Astrocyte (in vitro differentiated cells and primary cell): ENCODE measurements at regions not wholly inside any gene's neighbourhood (a gene's known extent, or its start where the extent isn't known, plus 50 kb on each side); places are given as distances from the start of the nearest gene placed in this dataset.
A peak's percentile ranks its signal among the peaks of the same experiment; 100 is the strongest.

ENCODE experiments used
- DNase-seq: peaks from one replicate; pipeline ENCODE4 v3.0.0-alpha.2; 2010; ENCODE audit warnings: low read depth
- FAIRE-seq: peaks from 2 replicates; lab custom pipeline; 2011; peaks lifted over from hg19 to GRCh38; lab: Jason Lieb, UNC
- H2AFZ ChIP-seq: 2 replicates; pipeline ENCODE4 v1.6.0; 2012; ENCODE audit warnings: low read depth, low read length, inconsistent platforms
- H3K27ac ChIP-seq: 2 replicates; pipeline ENCODE4 v1.5.1; 2011; ENCODE audit warnings: low read depth, low read length, inconsistent platforms
- H3K27me3 ChIP-seq: 2 replicates; pipeline ENCODE4 v1.6.0; 2011; ENCODE audit warnings: low read length, inconsistent platforms; ENCODE audit not compliant: insufficient read depth
- H3K36me3 ChIP-seq: 2 replicates; pipeline ENCODE4 v1.5.1; 2011; ENCODE audit warnings: low read length, inconsistent platforms; ENCODE audit not compliant: insufficient read depth
- H3K4me1 ChIP-seq: 2 replicates; pipeline ENCODE4 v1.5.1; 2011; ENCODE audit warnings: low read length, inconsistent platforms; ENCODE audit not compliant: insufficient read depth
- H3K4me2 ChIP-seq: 2 replicates; pipeline ENCODE4 v1.6.0; 2012; ENCODE audit warnings: low read length, inconsistent platforms
- H3K4me3 ChIP-seq: 2 replicates; pipeline ENCODE4 v1.5.1; 2011; ENCODE audit warnings: low read depth, mild to moderate bottlenecking, low read length, inconsistent platforms; ENCODE audit not compliant: insufficient read depth
- H3K79me2 ChIP-seq: 2 replicates; pipeline ENCODE4 v1.6.0; 2012; ENCODE audit warnings: mild to moderate bottlenecking, low read length, inconsistent platforms; ENCODE audit not compliant: insufficient read depth
- H3K9ac ChIP-seq: 2 replicates; pipeline ENCODE4 v1.6.0; 2012; ENCODE audit warnings: mild to moderate bottlenecking, low read length, inconsistent platforms
- H3K9me3 ChIP-seq: 2 replicates; pipeline ENCODE4 v1.5.1; 2012; ENCODE audit warnings: low read depth, mild to moderate bottlenecking, low read length, inconsistent platforms; ENCODE audit not compliant: insufficient read depth
- H4K20me1 ChIP-seq: 2 replicates; pipeline ENCODE4 v1.6.0; 2012; ENCODE audit warnings: low read length, inconsistent platforms; ENCODE audit not compliant: insufficient read depth
- H3K27ac Mint-ChIP-seq: one replicate; pipeline ENCODE4 v1.8.0; 2021; ENCODE audit warnings: mild to moderate bottlenecking, mixed read lengths; ENCODE audit not compliant: unreplicated experiment
- H3K27me3 Mint-ChIP-seq: one replicate; pipeline ENCODE4 v1.8.0; 2021; ENCODE audit warnings: low read depth, mixed read lengths; ENCODE audit not compliant: unreplicated experiment
- H3K36me3 Mint-ChIP-seq: one replicate; pipeline ENCODE4 v1.8.0; 2021; ENCODE audit warnings: low read depth, mixed read lengths; ENCODE audit not compliant: unreplicated experiment
- H3K4me1 Mint-ChIP-seq: one replicate; pipeline ENCODE4 v1.8.0; 2021; ENCODE audit warnings: low read depth, mixed read lengths; ENCODE audit not compliant: unreplicated experiment
- H3K4me3 Mint-ChIP-seq: one replicate; pipeline ENCODE4 v1.8.0; 2021; ENCODE audit warnings: mild to moderate bottlenecking, moderate library complexity, mixed read lengths; ENCODE audit not compliant: unreplicated experiment
- H3K9me3 Mint-ChIP-seq: one replicate; pipeline ENCODE4 v1.8.0; 2021; ENCODE audit warnings: mild to moderate bottlenecking, mixed read lengths; ENCODE audit not compliant: unreplicated experiment
- CTCF ChIP-seq: IDR thresholded peaks from 2 replicates; pipeline ENCODE4 v1.5.1; 2011; ENCODE audit warnings: low read depth, mild to moderate bottlenecking, inconsistent platforms, low read length, moderate library complexity; ENCODE audit not compliant: insufficient read depth
- EZH2 ChIP-seq: IDR thresholded peaks from 2 replicates; pipeline ENCODE4 v1.6.1; 2012; ENCODE audit warnings: mild to moderate bottlenecking, low read length, inconsistent platforms; ENCODE audit not compliant: insufficient read depth

GRCh38 chr16:64417711-64418227 is 704.1 kb downstream of the CDH11 start:
- peaks cover 34% of the 10 kb centered on the region for H3K4me1 Mint-ChIP-seq
- Histone ChIP-seq H3K79me2 (no peaks in the 10 kb centered on the region), H3K9me3 (no peaks in the 10 kb centered on the region), H4K20me1 (no peaks in the 10 kb centered on the region), H3K27me3 (no peaks in the 10 kb centered on the region), H3K4me2 (peak overlapping the region; percentile 27), H3K4me1 (peaks cover 14% of the 10 kb centered on the region), H3K36me3 (no peaks in the 10 kb centered on the region), H3K4me3 (no peak overlapping the region), H2AFZ (peak overlapping the region; percentile 23), H3K27ac (peak overlapping the region; percentile 11), H3K9ac (no peak overlapping the region)
- peak overlapping the region; percentile 68 for H3K27ac Mint-ChIP-seq
- H3K36me3 Mint-ChIP-seq = no peaks in the 10 kb centered on the region
- peak; percentile 78 for FAIRE-seq
- no peak for TF ChIP-seq EZH2
- no peak for TF ChIP-seq CTCF
- no peak overlapping the region for H3K4me3 Mint-ChIP-seq
- peaks cover 4% of the 10 kb centered on the region for H3K9me3 Mint-ChIP-seq
- peak; percentile 95 for DNase-seq
- H3K27me3 Mint-ChIP-seq = no peaks in the 10 kb centered on the region

GRCh38 chr16:64416216-64417005 is 705.5 kb downstream of the CDH11 start:
- Histone ChIP-seq H3K79me2 (no peaks in the 10 kb centered on the region), H3K4me3 (peak overlapping the region; percentile 45), H3K27me3 (no peaks in the 10 kb centered on the region), H3K4me1 (peaks cover 14% of the 10 kb centered on the region), H4K20me1 (no peaks in the 10 kb centered on the region), H3K9ac (peak overlapping the region; percentile 45), H3K27ac (peak overlapping the region; percentile 30), H3K9me3 (no peaks in the 10 kb centered on the region), H3K36me3 (no peaks in the 10 kb centered on the region), H3K4me2 (peak overlapping the region; percentile 81), H2AFZ (peak overlapping the region; percentile 68)
- H3K27ac Mint-ChIP-seq = peak overlapping the region; percentile 76
- no peaks in the 10 kb centered on the region for H3K27me3 Mint-ChIP-seq
- no peaks in the 10 kb centered on the region for H3K36me3 Mint-ChIP-seq
- DNase-seq (peak; percentile 90), FAIRE-seq (peak; percentile 98)
- H3K4me3 Mint-ChIP-seq = no peak overlapping the region
- H3K4me1 Mint-ChIP-seq = peaks cover 37% of the 10 kb centered on the region
- peaks cover 2% of the 10 kb centered on the region for H3K9me3 Mint-ChIP-seq
- no peak for TF ChIP-seq CTCF
- no peak for TF ChIP-seq EZH2
